ENCODE measurements at regions not wholly inside any gene's neighbourhood (a gene's known extent, or its start where the extent isn't known, plus 50 kb on each side); places are given as distances from the start of the nearest gene placed in this dataset.

GRCh38 chr5:165795073-165795472, 2289.7 kb downstream of the MAT2B start:
- ATAC-seq = no peak

GRCh38 chr5:165805756-165806155, 2300.3 kb downstream of the MAT2B start:
- no peak for ATAC-seq

More at GRCh38 chr5:165795073-165795472, 2289.7 kb downstream of the MAT2B start:
- TF ChIP-seq BACH2 (CRISPR knock-in tag; IDR thresholded peaks at IDR 0.05; ENCODE audit: borderline replicate concordance) = no peak
- no peak for TF ChIP-seq POU6F1 (CRISPR knock-in tag; IDR thresholded peaks at IDR 0.05; ENCODE audit: borderline replicate concordance, low read depth)
- no peak for TF ChIP-seq GLIS3 (CRISPR knock-in tag; IDR thresholded peaks at IDR 0.05)
- TF ChIP-seq OSR1 (CRISPR knock-in tag; IDR thresholded peaks at IDR 0.05) = no peak
- no peak for TF ChIP-seq ESRRG (CRISPR knock-in tag; IDR thresholded peaks at IDR 0.05)
- TF ChIP-seq ZNF565 (CRISPR knock-in tag; conservative IDR thresholded peaks at IDR 0.05; ENCODE audit: low read depth) = no peak
- no peak for TF ChIP-seq ARNTL (CRISPR knock-in tag; IDR thresholded peaks at IDR 0.05; ENCODE audit: borderline replicate concordance, low read depth)
- no peak for TF ChIP-seq SNAI2 (CRISPR knock-in tag; IDR thresholded peaks at IDR 0.05)
- TF ChIP-seq RARB (CRISPR knock-in tag; IDR thresholded peaks at IDR 0.05) = no peak
- TF ChIP-seq ISL1 (CRISPR knock-in tag; IDR thresholded peaks at IDR 0.05) = no peak
- TF ChIP-seq ZNF8 (CRISPR knock-in tag; IDR thresholded peaks at IDR 0.05) = no peak
- TF ChIP-seq TOX (CRISPR knock-in tag; IDR thresholded peaks at IDR 0.05; ENCODE audit: borderline replicate concordance) = no peak
- TF ChIP-seq ZC3H10 (CRISPR knock-in tag; IDR thresholded peaks at IDR 0.05) = no peak
- no peak for TF ChIP-seq CSRNP3 (CRISPR knock-in tag; IDR thresholded peaks at IDR 0.05)
- TF ChIP-seq CSDC2 (CRISPR knock-in tag; IDR thresholded peaks at IDR 0.05) = no peak
- TF ChIP-seq, protein P1, sequence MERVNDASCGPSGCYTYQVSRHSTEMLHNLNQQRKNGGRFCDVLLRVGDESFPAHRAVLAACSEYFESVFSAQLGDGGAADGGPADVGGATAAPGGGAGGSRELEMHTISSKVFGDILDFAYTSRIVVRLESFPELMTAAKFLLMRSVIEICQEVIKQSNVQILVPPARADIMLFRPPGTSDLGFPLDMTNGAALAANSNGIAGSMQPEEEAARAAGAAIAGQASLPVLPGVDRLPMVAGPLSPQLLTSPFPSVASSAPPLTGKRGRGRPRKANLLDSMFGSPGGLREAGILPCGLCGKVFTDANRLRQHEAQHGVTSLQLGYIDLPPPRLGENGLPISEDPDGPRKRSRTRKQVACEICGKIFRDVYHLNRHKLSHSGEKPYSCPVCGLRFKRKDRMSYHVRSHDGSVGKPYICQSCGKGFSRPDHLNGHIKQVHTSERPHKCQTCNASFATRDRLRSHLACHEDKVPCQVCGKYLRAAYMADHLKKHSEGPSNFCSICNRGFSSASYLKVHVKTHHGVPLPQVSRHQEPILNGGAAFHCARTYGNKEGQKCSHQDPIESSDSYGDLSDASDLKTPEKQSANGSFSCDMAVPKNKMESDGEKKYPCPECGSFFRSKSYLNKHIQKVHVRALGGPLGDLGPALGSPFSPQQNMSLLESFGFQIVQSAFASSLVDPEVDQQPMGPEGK (CRISPR knock-in tag; IDR thresholded peaks at IDR 0.05; ENCODE audit: borderline replicate concordance) = no peak

More at GRCh38 chr5:165805756-165806155, 2300.3 kb downstream of the MAT2B start:
- TF ChIP-seq OSR1 (CRISPR knock-in tag; IDR thresholded peaks at IDR 0.05) (no peak), ZNF8 (CRISPR knock-in tag; IDR thresholded peaks at IDR 0.05) (no peak), ZFP3 (CRISPR knock-in tag; IDR thresholded peaks at IDR 0.05) (no peak), CSDC2 (CRISPR knock-in tag; IDR thresholded peaks at IDR 0.05) (no peak), ZFP30 (CRISPR knock-in tag; IDR thresholded peaks at IDR 0.05) (no peak), TOX (CRISPR knock-in tag; IDR thresholded peaks at IDR 0.05; ENCODE audit: borderline replicate concordance) (no peak), RARB (CRISPR knock-in tag; IDR thresholded peaks at IDR 0.05) (no peak), CSRNP3 (CRISPR knock-in tag; IDR thresholded peaks at IDR 0.05) (no peak), TCF4 (CRISPR knock-in tag; IDR thresholded peaks at IDR 0.05; ENCODE audit: borderline replicate concordance) (no peak), POU6F1 (CRISPR knock-in tag; IDR thresholded peaks at IDR 0.05; ENCODE audit: borderline replicate concordance, low read depth) (no peak), ISL1 (CRISPR knock-in tag; IDR thresholded peaks at IDR 0.05) (no peak), ESRRG (CRISPR knock-in tag; IDR thresholded peaks at IDR 0.05) (no peak), ZNF70 (CRISPR knock-in tag; IDR thresholded peaks at IDR 0.05) (no peak)
- TF ChIP-seq, protein P2, sequence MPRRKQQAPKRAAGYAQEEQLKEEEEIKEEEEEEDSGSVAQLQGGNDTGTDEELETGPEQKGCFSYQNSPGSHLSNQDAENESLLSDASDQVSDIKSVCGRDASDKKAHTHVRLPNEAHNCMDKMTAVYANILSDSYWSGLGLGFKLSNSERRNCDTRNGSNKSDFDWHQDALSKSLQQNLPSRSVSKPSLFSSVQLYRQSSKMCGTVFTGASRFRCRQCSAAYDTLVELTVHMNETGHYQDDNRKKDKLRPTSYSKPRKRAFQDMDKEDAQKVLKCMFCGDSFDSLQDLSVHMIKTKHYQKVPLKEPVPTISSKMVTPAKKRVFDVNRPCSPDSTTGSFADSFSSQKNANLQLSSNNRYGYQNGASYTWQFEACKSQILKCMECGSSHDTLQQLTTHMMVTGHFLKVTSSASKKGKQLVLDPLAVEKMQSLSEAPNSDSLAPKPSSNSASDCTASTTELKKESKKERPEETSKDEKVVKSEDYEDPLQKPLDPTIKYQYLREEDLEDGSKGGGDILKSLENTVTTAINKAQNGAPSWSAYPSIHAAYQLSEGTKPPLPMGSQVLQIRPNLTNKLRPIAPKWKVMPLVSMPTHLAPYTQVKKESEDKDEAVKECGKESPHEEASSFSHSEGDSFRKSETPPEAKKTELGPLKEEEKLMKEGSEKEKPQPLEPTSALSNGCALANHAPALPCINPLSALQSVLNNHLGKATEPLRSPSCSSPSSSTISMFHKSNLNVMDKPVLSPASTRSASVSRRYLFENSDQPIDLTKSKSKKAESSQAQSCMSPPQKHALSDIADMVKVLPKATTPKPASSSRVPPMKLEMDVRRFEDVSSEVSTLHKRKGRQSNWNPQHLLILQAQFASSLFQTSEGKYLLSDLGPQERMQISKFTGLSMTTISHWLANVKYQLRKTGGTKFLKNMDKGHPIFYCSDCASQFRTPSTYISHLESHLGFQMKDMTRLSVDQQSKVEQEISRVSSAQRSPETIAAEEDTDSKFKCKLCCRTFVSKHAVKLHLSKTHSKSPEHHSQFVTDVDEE (CRISPR knock-in tag; IDR thresholded peaks at IDR 0.05) = no peak
- TF ChIP-seq, protein P1 (CRISPR knock-in tag; IDR thresholded peaks at IDR 0.05; ENCODE audit: borderline replicate concordance) = no peak

All from SK-N-SH treated with all-trans-retinoic acid at 6 μM for 48 hours (cell line).